Neural progenitor cell (in vitro differentiated cells): ENCODE measurements at regions not wholly inside any gene's neighbourhood (a gene's known extent, or its start where the extent isn't known, plus 50 kb on each side); places are given as distances from the start of the nearest gene placed in this dataset.

Experiments
- CTCF ChIP-seq: fragments of 200-600 bp; sonication (generic); IDR thresholded peaks from 2 replicates; pipeline ENCODE4 v1.5.1; 2017; ENCODE audit warnings: antibody characterized with exemption, mild to moderate bottlenecking
- EZH2 ChIP-seq: fragments of 200-600 bp; sonication (generic); IDR thresholded peaks from 2 replicates; pipeline ENCODE4 v1.6.1; 2017; ENCODE audit warnings: antibody characterized with exemption, mild to moderate bottlenecking, moderate library complexity
- EZH2phosphoT487 ChIP-seq: fragments of 200-600 bp; sonication (generic); IDR thresholded peaks from 2 replicates; pipeline ENCODE4 v1.6.1; 2017; ENCODE audit warnings: antibody characterized with exemption

GRCh38 chr7:42493436-42494198 lies 256.6 kb upstream of the GLI3 start:
- TF ChIP-seq CTCF, result no peak
- TF ChIP-seq EZH2, result no peak
- TF ChIP-seq EZH2phosphoT487, result no peak
